Trophoblast cell (in vitro differentiated cells and primary cell): ENCODE measurements at regions not wholly inside any gene's neighbourhood (a gene's known extent, or its start where the extent isn't known, plus 50 kb on each side); places are given as distances from the start of the nearest gene placed in this dataset.

ENCODE experiments used
- DNase-seq, 2 donors: peaks; one replicate each; pipeline ENCODE4 v3.0.0-alpha.2; 2016
- H2AFZ ChIP-seq: 2 replicates; pipeline ENCODE4 v1.6.1; 2013; ENCODE audit warnings: low read length, moderate library complexity, mild to moderate bottlenecking; ENCODE audit not compliant: insufficient read depth, poor library complexity
- H2AK5ac ChIP-seq: 2 replicates; pipeline ENCODE4 v1.6.1; 2013; ENCODE audit warnings: mild to moderate bottlenecking, low read length
- H2BK120ac ChIP-seq: 2 replicates; pipeline ENCODE4 v1.6.1; 2013; ENCODE audit warnings: low read length, mild to moderate bottlenecking, moderate library complexity; ENCODE audit not compliant: insufficient read depth, poor library complexity
- H2BK12ac ChIP-seq: 2 replicates; pipeline ENCODE4 v1.6.1; 2013; ENCODE audit warnings: mild to moderate bottlenecking, low read length, moderate library complexity
- H2BK5ac ChIP-seq: 2 replicates; pipeline ENCODE4 v1.6.1; 2013; ENCODE audit warnings: low read length, low read depth, moderate library complexity, mild to moderate bottlenecking; ENCODE audit not compliant: poor library complexity
- H3K14ac ChIP-seq: 2 replicates; pipeline ENCODE4 v1.6.1; 2013; ENCODE audit warnings: mild to moderate bottlenecking, low read length
- H3K18ac ChIP-seq: 2 replicates; pipeline ENCODE4 v1.6.1; 2013; ENCODE audit warnings: mild to moderate bottlenecking, low read length
- H3K23ac ChIP-seq: 2 replicates; pipeline ENCODE4 v1.6.1; 2013; ENCODE audit warnings: low read length
- H3K27ac ChIP-seq: 2 replicates; pipeline ENCODE4 v1.5.1; 2013; ENCODE audit warnings: low read depth, mild to moderate bottlenecking, inconsistent platforms, low read length, moderate library complexity
- H3K27me3 ChIP-seq: 2 replicates; pipeline ENCODE4 v1.6.1; 2013; ENCODE audit warnings: inconsistent platforms, mild to moderate bottlenecking, low read length, moderate library complexity; ENCODE audit not compliant: insufficient read depth
- H3K36me3 ChIP-seq, 2 experiments: 1 replicate in 1 of 2; 2 replicates in 1 of 2; pipeline ENCODE4 v1.6.1; 2013; ENCODE audit warnings: low read length in 2 of 2, mild to moderate bottlenecking in 2 of 2, moderate library complexity in 1 of 2; ENCODE audit not compliant: insufficient read depth in 2 of 2, control insufficient read depth in 1 of 2
- H3K4ac ChIP-seq: 2 replicates; pipeline ENCODE4 v1.6.1; 2013; ENCODE audit warnings: low read depth, mild to moderate bottlenecking, low read length, moderate library complexity
- H3K4me1 ChIP-seq, 2 experiments: 1 replicate in 1 of 2; 2 replicates in 1 of 2; pipeline ENCODE4 v1.6.1; 2013; ENCODE audit warnings: low read length in 2 of 2, mild to moderate bottlenecking in 2 of 2, moderate library complexity in 1 of 2; ENCODE audit not compliant: insufficient read depth in 2 of 2, control insufficient read depth in 1 of 2
- H3K4me2 ChIP-seq: 2 replicates; pipeline ENCODE4 v1.6.1; 2013; ENCODE audit warnings: inconsistent platforms, mild to moderate bottlenecking, low read length, moderate library complexity
- H3K4me3 ChIP-seq: 2 replicates; pipeline ENCODE4 v1.5.1; 2013; ENCODE audit warnings: mild to moderate bottlenecking, low read depth, low read length, inconsistent platforms
- H3K79me1 ChIP-seq: one replicate; pipeline ENCODE4 v1.6.1; 2013; ENCODE audit warnings: low read length
- H3K79me2 ChIP-seq: 2 replicates; pipeline ENCODE4 v1.6.1; 2013; ENCODE audit warnings: low read length, mild to moderate bottlenecking; ENCODE audit not compliant: control insufficient read depth, insufficient read depth, poor library complexity
- H3K9ac ChIP-seq: 2 replicates; pipeline ENCODE4 v1.6.1; 2013; ENCODE audit warnings: mild to moderate bottlenecking, low read length
- H3K9me3 ChIP-seq: 2 replicates; pipeline ENCODE4 v1.6.1; 2013; ENCODE audit warnings: low read depth, mild to moderate bottlenecking, control low read depth, inconsistent platforms, low read length; ENCODE audit not compliant: insufficient read depth
- H4K12ac ChIP-seq: 2 replicates; pipeline ENCODE4 v1.6.1; 2013; ENCODE audit warnings: low read depth, mild to moderate bottlenecking, low read length, moderate library complexity
- H4K8ac ChIP-seq: 2 replicates; pipeline ENCODE4 v1.6.1; 2013; ENCODE audit warnings: low read depth, mild to moderate bottlenecking, low read length, moderate library complexity
- H4K91ac ChIP-seq: one replicate; pipeline ENCODE4 v1.6.1; 2013; ENCODE audit warnings: low read depth, mild to moderate bottlenecking, low read length, moderate library complexity
- WGBS: extraction: QIAGEN DNeasy Blood & Tissue Kit; methylation state at CpG from one replicate; pipeline ENCODE4 v1.1.7; 2013; ENCODE audit warnings: missing lambda C conversion rate; ENCODE audit not compliant: insufficient read length, insufficient coverage; ENCODE audit errors: extremely low coverage; 5-methylcytosine and 5-hydroxymethylcytosine counted together

- no peak overlapping the region for H4K12ac ChIP-seq
- peak overlapping the region; percentile 45 for H4K8ac ChIP-seq
- no peak overlapping the region for H3K9ac ChIP-seq
- no peak overlapping the region for H3K4me3 ChIP-seq
- H3K36me3 ChIP-seq = no peaks in the 10 kb centered on the region
- peak overlapping the region; percentile 4 for H2BK5ac ChIP-seq
- H2BK12ac ChIP-seq = peak overlapping the region; percentile 54
- DNase-seq = peak; percentile 54 to 87
- peak overlapping the region; percentile 53 for H4K91ac ChIP-seq
- H3K4ac ChIP-seq = no peak overlapping the region
- no peak overlapping the region for H3K23ac ChIP-seq
- peak overlapping the region; percentile 8 for H2AK5ac ChIP-seq
- H3K9me3 ChIP-seq = no peaks in the 10 kb centered on the region
- H3K27me3 ChIP-seq = no peaks in the 10 kb centered on the region
- peak overlapping the region; percentile 66 for H2BK120ac ChIP-seq
- H3K4me2 ChIP-seq = no peak overlapping the region
- peaks cover 18% of the 10 kb centered on the region for H3K79me1 ChIP-seq
- H3K79me2 ChIP-seq = peaks cover 2% of the 10 kb centered on the region
- peak overlapping the region; percentile 73 for H3K18ac ChIP-seq
- H3K14ac ChIP-seq = peak overlapping the region; percentile 73
- H3K4me1 ChIP-seq = peaks cover 33 to 36% of the 10 kb centered on the region in 2 experiments
- no CpG with 5 or more reads among the region's 8 CpGs for WGBS
- no peak overlapping the region for H2AFZ ChIP-seq
- H3K27ac ChIP-seq = no peak overlapping the region
These were observed 86.2 kb upstream of the KCNK12 start for GRCh38 chr2:47656715-47657600.

- Histone ChIP-seq H3K4me3 (no peak overlapping the region), H3K4me2 (no peak overlapping the region), H3K36me3 (no peaks in the 10 kb centered on the region)
These were observed 84.7 kb upstream of the KCNK12 start for GRCh38 chr2:47655563-47655880.

GRCh38 chr2:47654790-47655562, 84.2 kb upstream of the KCNK12 start:
- Histone ChIP-seq H3K4me2 (peak overlapping the region; percentile 24), H4K8ac (peak overlapping the region; percentile 57), H3K27ac (peak overlapping the region; percentile 56), H3K14ac (peak overlapping the region; percentile 3), H3K4me1 (peaks cover 33 to 38% of the 10 kb centered on the region in 2 experiments), H2BK12ac (peak overlapping the region; percentile 10), H2AK5ac (peak overlapping the region; percentile 18), H3K9me3 (no peaks in the 10 kb centered on the region), H3K27me3 (no peaks in the 10 kb centered on the region), H3K9ac (no peak overlapping the region), H2BK120ac (peak overlapping the region; percentile 18), H4K12ac (no peak overlapping the region), H3K79me2 (peaks cover 2% of the 10 kb centered on the region), H3K18ac (peak overlapping the region; percentile 4), H3K4me3 (no peak overlapping the region), H3K36me3 (no peaks in the 10 kb centered on the region), H3K23ac (no peak overlapping the region), H2AFZ (no peak overlapping the region), H3K79me1 (peaks cover 18% of the 10 kb centered on the region), H3K4ac (no peak overlapping the region), H4K91ac (peak overlapping the region; percentile 30), H2BK5ac (peak overlapping the region; percentile 51)
- peak; percentile 87 for DNase-seq
- whole genome bisulfite sequencing = no CpG with 5 or more reads among the region's 15 CpGs

More at GRCh38 chr2:47655563-47655880, 84.7 kb upstream of the KCNK12 start:
- Histone ChIP-seq H3K18ac (peak overlapping the region; percentile 4), H2BK12ac (peak overlapping the region; percentile 10), H4K91ac (peak overlapping the region; percentile 30), H3K79me1 (peaks cover 18% of the 10 kb centered on the region), H2AFZ (no peak overlapping the region), H3K4ac (no peak overlapping the region), H3K23ac (no peak overlapping the region), H3K27ac (peak overlapping the region; percentile 56), H2BK5ac (peak overlapping the region; percentile 51), H3K14ac (peak overlapping the region; percentile 3), H2AK5ac (no peak overlapping the region), H2BK120ac (peak overlapping the region; percentile 8), H3K79me2 (peaks cover 2% of the 10 kb centered on the region), H3K4me1 (peaks cover 33 to 36% of the 10 kb centered on the region in 2 experiments), H3K9ac (no peak overlapping the region), H4K8ac (no peak overlapping the region), H3K27me3 (no peaks in the 10 kb centered on the region), H3K9me3 (no peaks in the 10 kb centered on the region), H4K12ac (no peak overlapping the region)
- no peak for DNase-seq
- WGBS = no CpG with 5 or more reads among the region's 2 CpGs

- peak overlapping the region; percentile 18 for H3K27ac ChIP-seq
- H2BK120ac ChIP-seq = no peak overlapping the region
- no peak overlapping the region for H4K8ac ChIP-seq
- no peaks in the 10 kb centered on the region for H3K27me3 ChIP-seq
- no peaks in the 10 kb centered on the region for H3K36me3 ChIP-seq
- H3K4ac ChIP-seq = no peak overlapping the region
- peak overlapping the region; percentile 24 for H3K4me2 ChIP-seq
- no peak overlapping the region for H2BK12ac ChIP-seq
- H3K14ac ChIP-seq = no peak overlapping the region
- no peak overlapping the region for H3K9ac ChIP-seq
- H3K23ac ChIP-seq = no peak overlapping the region
- H4K12ac ChIP-seq = no peak overlapping the region
- peaks cover 18% of the 10 kb centered on the region for H3K79me1 ChIP-seq
- no peak overlapping the region for H2BK5ac ChIP-seq
- no CpG with 5 or more reads among the region's 20 CpGs for WGBS
- peak; percentile 54 to 58 for DNase-seq
- H3K79me2 ChIP-seq = peaks cover 2% of the 10 kb centered on the region
- H4K91ac ChIP-seq = peak overlapping the region; percentile 2
- peaks cover 33 to 38% of the 10 kb centered on the region in 2 experiments for H3K4me1 ChIP-seq
- no peak overlapping the region for H3K18ac ChIP-seq
- H3K4me3 ChIP-seq = no peak overlapping the region
- H2AK5ac ChIP-seq = no peak overlapping the region
- no peak overlapping the region for H2AFZ ChIP-seq
- H3K9me3 ChIP-seq = no peaks in the 10 kb centered on the region
These were observed 83.4 kb upstream of the KCNK12 start for GRCh38 chr2:47653902-47654789.
